Subcutaneous abdominal adipose tissue (tissue), 5 donors: ENCODE measurements at regions not wholly inside any gene's neighbourhood (a gene's known extent, or its start where the extent isn't known, plus 50 kb on each side); places are given as distances from the start of the nearest gene placed in this dataset.

Experiments
- H3K27ac ChIP-seq: one replicate; pipeline ENCODE4 v1.7.0; 2013; ENCODE audit warnings: low read depth, mild to moderate bottlenecking, inconsistent platforms, low read length, moderate library complexity
- H3K27me3 ChIP-seq, 5 donors: one replicate each; pipeline ENCODE4 v1.7.0; 2013; ENCODE audit warnings: low read length in 5 of 5, inconsistent platforms in 1 of 5; ENCODE audit not compliant: control insufficient read depth in 5 of 5, insufficient read depth in 4 of 5
- H3K36me3 ChIP-seq, 5 donors: one replicate each; pipeline ENCODE4 v1.7.0; 2013; ENCODE audit warnings: low read length in 5 of 5; ENCODE audit not compliant: control insufficient read depth in 5 of 5, insufficient read depth in 5 of 5
- H3K4me1 ChIP-seq, 5 donors: one replicate each; pipeline ENCODE4 v1.7.0; 2013; ENCODE audit warnings: low read length in 5 of 5, mild to moderate bottlenecking in 3 of 5, moderate library complexity in 1 of 5; ENCODE audit not compliant: control insufficient read depth in 5 of 5, insufficient read depth in 5 of 5
- H3K4me3 ChIP-seq, 5 donors: one replicate each; pipeline ENCODE4 v1.7.0; 2013; ENCODE audit warnings: low read length in 5 of 5, low read depth in 1 of 5
- H3K9ac ChIP-seq, 5 donors: one replicate each; pipeline ENCODE4 v1.7.0; 2013; ENCODE audit warnings: low read length in 5 of 5, mild to moderate bottlenecking in 4 of 5, moderate library complexity in 3 of 5
- H3K9me3 ChIP-seq, 5 donors: one replicate each; pipeline ENCODE4 v1.7.0; 2013; ENCODE audit warnings: low read length in 5 of 5; ENCODE audit not compliant: control insufficient read depth in 5 of 5
- donor health status: healthy.
- donor health status: healthy.
- donor health status: healthy.
- donor health status: healthy.
- donor health status: healthy.

- H3K9me3 ChIP-seq = peaks cover 8 to 14% (median 9%) of the 10 kb centered on the region in 5 donors
- no peaks in the 10 kb centered on the region for H3K36me3 ChIP-seq
- H3K4me1 ChIP-seq = peaks cover 0 to 5% (median 0%) of the 10 kb centered on the region in 5 donors
- no peak overlapping the region for H3K4me3 ChIP-seq
- no peaks in the 10 kb centered on the region for H3K27me3 ChIP-seq
- no peak overlapping the region for H3K27ac ChIP-seq
- no peak overlapping the region for H3K9ac ChIP-seq
These were observed 61.0 kb upstream of the TGIF1 start for GRCh38 chr18:3388980-3389379.

- no peaks in the 10 kb centered on the region for H3K27me3 ChIP-seq
- H3K4me1 ChIP-seq = peaks cover 0 to 1% (median 0%) of the 10 kb centered on the region in 5 donors
- no peak overlapping the region for H3K9ac ChIP-seq
- H3K4me3 ChIP-seq = no peak overlapping the region
- no peak overlapping the region for H3K27ac ChIP-seq
- peaks cover 10 to 20% (median 16%) of the 10 kb centered on the region in 5 donors for H3K9me3 ChIP-seq
- no peaks in the 10 kb centered on the region for H3K36me3 ChIP-seq
These were observed 60.0 kb upstream of the TGIF1 start for GRCh38 chr18:3389977-3390376.

GRCh38 chr18:3391704-3392466 lies 58.1 kb upstream of the TGIF1 start:
- no peak overlapping the region for H3K27ac ChIP-seq
- H3K36me3 ChIP-seq = no peaks in the 10 kb centered on the region
- peaks cover 10 to 23% (median 17%) of the 10 kb centered on the region in 5 donors for H3K9me3 ChIP-seq

GRCh38 chr18:3392467-3392855 lies 57.5 kb upstream of the TGIF1 start:
- Histone ChIP-seq H3K36me3 (no peaks in the 10 kb centered on the region), H3K27me3 (no peaks in the 10 kb centered on the region), H3K9me3 (peaks cover 10 to 23% (median 17%) of the 10 kb centered on the region in 5 donors), H3K4me1 (no peaks in the 10 kb centered on the region), H3K4me3 (no peak overlapping the region), H3K9ac (no peak overlapping the region), H3K27ac (no peak overlapping the region)

More at GRCh38 chr18:3391704-3392466, 58.1 kb upstream of the TGIF1 start:
- Histone ChIP-seq H3K4me3 (no peak overlapping the region), H3K27me3 (no peaks in the 10 kb centered on the region), H3K9ac (no peak overlapping the region), H3K4me1 (no peaks in the 10 kb centered on the region)

- Histone ChIP-seq H3K4me3 (no peak overlapping the region), H3K36me3 (no peaks in the 10 kb centered on the region), H3K4me1 (no peaks in the 10 kb centered on the region)
These were observed 55.3 kb upstream of the TGIF1 start for GRCh38 chr18:3394648-3395047.

GRCh38 chr18:3395466-3395865 lies 54.5 kb upstream of the TGIF1 start:
- no peaks in the 10 kb centered on the region for H3K4me1 ChIP-seq

More at GRCh38 chr18:3394648-3395047, 55.3 kb upstream of the TGIF1 start:
- Histone ChIP-seq H3K9me3 (peaks cover 10 to 23% (median 16%) of the 10 kb centered on the region in 5 donors), H3K27me3 (no peaks in the 10 kb centered on the region), H3K9ac (no peak overlapping the region), H3K27ac (no peak overlapping the region)

GRCh38 chr18:3397031-3397750 lies 52.8 kb upstream of the TGIF1 start:
- Histone ChIP-seq H3K36me3 (no peaks in the 10 kb centered on the region), H3K4me1 (no peaks in the 10 kb centered on the region), H3K4me3 (no peak overlapping the region), H3K9me3 (peaks cover 3 to 11% (median 9%) of the 10 kb centered on the region in 5 donors), H3K27me3 (no peaks in the 10 kb centered on the region), H3K27ac (no peak overlapping the region), H3K9ac (no peak overlapping the region)

More at GRCh38 chr18:3395466-3395865, 54.5 kb upstream of the TGIF1 start:
- H3K4me3 ChIP-seq = no peak overlapping the region
- no peak overlapping the region for H3K27ac ChIP-seq
- no peaks in the 10 kb centered on the region for H3K27me3 ChIP-seq
- peaks cover 3 to 15% (median 10%) of the 10 kb centered on the region in 5 donors for H3K9me3 ChIP-seq
- no peaks in the 10 kb centered on the region for H3K36me3 ChIP-seq
- no peak overlapping the region for H3K9ac ChIP-seq

GRCh38 chr18:3397786-3398185 lies 52.2 kb upstream of the TGIF1 start:
- no peak overlapping the region for H3K9ac ChIP-seq
- no peaks in the 10 kb centered on the region for H3K27me3 ChIP-seq
- no peaks in the 10 kb centered on the region for H3K36me3 ChIP-seq
- no peak overlapping the region for H3K27ac ChIP-seq
- H3K9me3 ChIP-seq = peaks cover 3 to 11% (median 9%) of the 10 kb centered on the region in 5 donors
- no peaks in the 10 kb centered on the region for H3K4me1 ChIP-seq
- H3K4me3 ChIP-seq = no peak overlapping the region
